BLaER1 (cell line): ENCODE measurements at regions not wholly inside any gene's neighbourhood (a gene's known extent, or its start where the extent isn't known, plus 50 kb on each side); places are given as distances from the start of the nearest gene placed in this dataset.

Experiments used
- H3K27ac ChIP-seq: shearing (Covaris generic); formaldehyde crosslinking; 2 replicates; pipeline ENCODE4 v1.8.1; 2022
- H3K27me3 ChIP-seq: shearing (Covaris generic); formaldehyde crosslinking; 2 replicates; pipeline ENCODE4 v1.8.1; 2022
- H3K36me3 ChIP-seq: shearing (Covaris generic); formaldehyde crosslinking; 2 replicates; pipeline ENCODE4 v1.8.1; 2022
- H3K4me1 ChIP-seq: shearing (Covaris generic); formaldehyde crosslinking; 2 replicates; pipeline ENCODE4 v1.8.1; 2022
- H3K4me2 ChIP-seq: shearing (Covaris generic); formaldehyde crosslinking; 2 replicates; pipeline ENCODE4 v1.8.1; 2022
- H3K4me3 ChIP-seq: shearing (Covaris generic); formaldehyde crosslinking; 2 replicates; pipeline ENCODE4 v1.8.1; 2022
- H3K9ac ChIP-seq: shearing (Covaris generic); formaldehyde crosslinking; 2 replicates; pipeline ENCODE4 v1.8.1; 2022
- H3K9me3 ChIP-seq: shearing (Covaris generic); formaldehyde crosslinking; 2 replicates; pipeline ENCODE4 v1.8.1; 2022
- H4K20me1 ChIP-seq: shearing (Covaris generic); formaldehyde crosslinking; 2 replicates; pipeline ENCODE4 v1.8.1; 2022
- Cebpa-rat ChIP-seq: shearing (Covaris generic); IDR thresholded peaks from 2 replicates; pipeline ENCODE4 v1.8.1; 2022

DNA sequence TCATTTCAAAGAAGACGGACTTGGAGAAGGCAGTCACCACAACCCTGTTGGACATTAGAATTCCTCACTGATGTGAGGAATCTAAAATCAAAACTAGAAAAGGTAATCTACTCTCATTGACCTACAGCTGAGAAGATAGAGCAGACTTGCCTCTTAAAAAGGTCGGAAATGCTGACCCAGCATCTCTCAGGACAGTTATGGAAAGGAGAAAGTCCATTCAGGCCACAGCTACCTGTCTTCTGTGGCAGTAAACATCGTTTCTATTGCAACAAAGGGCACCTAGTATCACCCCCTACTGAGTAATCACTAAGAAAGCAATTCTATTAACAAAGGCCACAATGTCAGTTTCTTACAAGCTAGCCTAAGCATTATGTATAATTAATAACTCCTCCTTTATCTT is 601.7 kb downstream of the PRELID2 start:
- H3K4me1 ChIP-seq, result no peaks in the 10 kb centered on the region
- no peaks in the 10 kb centered on the region for H3K27me3 ChIP-seq
- no peaks in the 10 kb centered on the region for H4K20me1 ChIP-seq
- no peak for TF ChIP-seq Cebpa-rat
- H3K4me3 ChIP-seq, result no peak overlapping the region
- H3K4me2 ChIP-seq, result no peak overlapping the region
- no peak overlapping the region for H3K9ac ChIP-seq
- no peaks in the 10 kb centered on the region for H3K9me3 ChIP-seq
- H3K27ac ChIP-seq, result no peak overlapping the region
- no peaks in the 10 kb centered on the region for H3K36me3 ChIP-seq

GRCh38 chr5:145230781-145231180 is 604.4 kb downstream of the PRELID2 start:
- H3K36me3 ChIP-seq, result no peaks in the 10 kb centered on the region
- TF ChIP-seq Cebpa-rat, result no peak
- no peak overlapping the region for H3K9ac ChIP-seq
- H3K27ac ChIP-seq, result no peak overlapping the region
- no peaks in the 10 kb centered on the region for H4K20me1 ChIP-seq
- H3K4me2 ChIP-seq, result no peak overlapping the region
- no peaks in the 10 kb centered on the region for H3K9me3 ChIP-seq
- H3K4me1 ChIP-seq, result no peaks in the 10 kb centered on the region
- H3K27me3 ChIP-seq, result no peaks in the 10 kb centered on the region
- H3K4me3 ChIP-seq, result no peak overlapping the region

- Histone ChIP-seq H3K9ac (no peak overlapping the region), H3K4me3 (no peak overlapping the region), H3K9me3 (no peaks in the 10 kb centered on the region), H3K4me1 (no peaks in the 10 kb centered on the region), H3K36me3 (no peaks in the 10 kb centered on the region), H3K4me2 (no peak overlapping the region), H3K27me3 (no peaks in the 10 kb centered on the region), H4K20me1 (no peaks in the 10 kb centered on the region), H3K27ac (no peak overlapping the region)
- no peak for TF ChIP-seq Cebpa-rat
Observed at GRCh38 chr5:145228564-145228963, 606.6 kb downstream of the PRELID2 start.

- Histone ChIP-seq H3K27me3 (no peaks in the 10 kb centered on the region), H3K9me3 (no peaks in the 10 kb centered on the region), H3K4me3 (no peak overlapping the region), H3K36me3 (no peaks in the 10 kb centered on the region), H3K4me1 (no peaks in the 10 kb centered on the region), H3K4me2 (no peak overlapping the region), H4K20me1 (no peaks in the 10 kb centered on the region), H3K9ac (no peak overlapping the region), H3K27ac (no peak overlapping the region)
- TF ChIP-seq Cebpa-rat, result no peak
Observed at GRCh38 chr5:145227881-145228280, 607.3 kb downstream of the PRELID2 start.

GRCh38 chr5:145226726-145227125 is 608.4 kb downstream of the PRELID2 start:
- no peaks in the 10 kb centered on the region for H3K9me3 ChIP-seq
- no peak for TF ChIP-seq Cebpa-rat
- H3K4me2 ChIP-seq, result no peak overlapping the region
- no peaks in the 10 kb centered on the region for H4K20me1 ChIP-seq
- no peak overlapping the region for H3K9ac ChIP-seq
- no peak overlapping the region for H3K27ac ChIP-seq
- no peak overlapping the region for H3K4me3 ChIP-seq
- H3K36me3 ChIP-seq, result no peaks in the 10 kb centered on the region
- H3K27me3 ChIP-seq, result no peaks in the 10 kb centered on the region
- H3K4me1 ChIP-seq, result no peaks in the 10 kb centered on the region

DNA sequence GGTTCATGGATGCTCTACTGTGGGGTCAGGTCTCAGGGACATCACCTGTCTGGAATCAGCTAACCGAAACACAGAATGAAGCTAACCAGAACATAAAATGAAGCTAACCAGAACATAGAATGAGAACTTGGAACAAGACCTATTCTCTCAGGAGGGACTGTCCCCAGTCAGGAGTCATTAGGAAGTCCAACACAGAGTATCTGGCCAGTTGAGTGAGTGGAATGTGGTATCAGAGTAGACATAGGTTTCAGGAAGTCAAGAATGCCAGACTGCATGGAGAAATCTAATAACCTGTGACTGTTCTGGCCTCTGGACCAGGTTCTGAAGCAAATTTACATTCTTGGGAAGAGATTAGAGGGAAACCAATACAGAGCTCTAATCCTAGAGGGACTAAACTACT is 609.6 kb downstream of the PRELID2 start:
- Histone ChIP-seq H3K4me2 (no peak overlapping the region), H3K36me3 (no peaks in the 10 kb centered on the region), H3K27me3 (no peaks in the 10 kb centered on the region), H3K9ac (no peak overlapping the region), H3K4me1 (no peaks in the 10 kb centered on the region), H3K27ac (no peak overlapping the region), H4K20me1 (no peaks in the 10 kb centered on the region), H3K4me3 (no peak overlapping the region), H3K9me3 (no peaks in the 10 kb centered on the region)
- no peak for TF ChIP-seq Cebpa-rat

DNA sequence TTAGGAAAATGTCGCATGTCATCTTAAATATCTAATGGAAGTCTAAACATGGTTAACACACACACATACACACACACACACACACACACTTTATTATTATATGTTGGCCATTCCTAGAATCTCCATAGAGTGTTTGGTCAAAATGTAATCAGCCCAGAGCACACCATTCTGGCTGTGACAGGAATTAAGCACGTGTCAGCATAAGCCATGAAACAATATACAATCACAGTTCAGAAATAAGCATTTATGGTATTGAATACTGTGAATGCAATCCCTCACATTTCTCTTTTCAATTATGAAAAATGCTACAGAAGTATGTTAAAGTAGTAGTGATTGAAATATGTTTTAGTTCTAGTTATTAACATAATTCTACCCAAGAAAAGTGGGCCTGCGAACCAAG is 611.6 kb downstream of the PRELID2 start:
- Histone ChIP-seq H3K4me2 (no peak overlapping the region), H3K36me3 (no peaks in the 10 kb centered on the region), H3K4me1 (no peaks in the 10 kb centered on the region), H3K9me3 (no peaks in the 10 kb centered on the region), H3K27me3 (no peaks in the 10 kb centered on the region), H3K27ac (no peak overlapping the region), H4K20me1 (no peaks in the 10 kb centered on the region), H3K4me3 (no peak overlapping the region), H3K9ac (no peak overlapping the region)
- TF ChIP-seq Cebpa-rat, result no peak

GRCh38 chr5:145222622-145223021 is 612.5 kb downstream of the PRELID2 start:
- Histone ChIP-seq H3K4me2 (no peak overlapping the region), H3K4me3 (no peak overlapping the region), H3K9me3 (no peaks in the 10 kb centered on the region), H3K4me1 (no peaks in the 10 kb centered on the region), H3K27ac (no peak overlapping the region), H3K9ac (no peak overlapping the region), H3K36me3 (no peaks in the 10 kb centered on the region), H4K20me1 (no peaks in the 10 kb centered on the region), H3K27me3 (no peaks in the 10 kb centered on the region)
- no peak for TF ChIP-seq Cebpa-rat

GRCh38 chr5:145221416-145221815 is 613.7 kb downstream of the PRELID2 start:
- Histone ChIP-seq H3K4me2 (no peak overlapping the region), H3K9ac (no peak overlapping the region)

DNA sequence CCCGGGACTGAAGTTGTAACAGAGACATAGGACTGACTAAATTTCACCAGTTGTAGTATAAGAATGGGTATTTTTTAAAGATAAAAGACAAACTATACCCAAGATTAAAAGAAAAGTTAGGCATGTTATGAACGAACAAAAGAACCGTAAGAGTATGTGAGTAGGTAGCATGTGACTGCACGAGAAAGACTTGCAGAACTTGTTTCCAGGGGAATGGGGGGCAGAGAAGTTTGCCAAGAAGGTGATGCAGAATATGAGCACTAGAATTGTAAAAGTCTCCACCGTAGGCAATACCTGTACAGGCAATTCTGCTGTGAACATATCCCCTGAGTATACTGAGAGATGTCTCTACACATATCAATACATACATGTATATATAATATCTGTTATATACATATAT is 614.7 kb downstream of the PRELID2 start:
- Histone ChIP-seq H3K4me3 (no peak overlapping the region), H3K27me3 (no peaks in the 10 kb centered on the region), H3K9ac (no peak overlapping the region), H4K20me1 (no peaks in the 10 kb centered on the region), H3K9me3 (no peaks in the 10 kb centered on the region), H3K27ac (no peak overlapping the region), H3K4me1 (no peaks in the 10 kb centered on the region), H3K4me2 (no peak overlapping the region), H3K36me3 (no peaks in the 10 kb centered on the region)
- TF ChIP-seq Cebpa-rat, result no peak

More at GRCh38 chr5:145221416-145221815, 613.7 kb downstream of the PRELID2 start:
- no peaks in the 10 kb centered on the region for H4K20me1 ChIP-seq
- no peaks in the 10 kb centered on the region for H3K36me3 ChIP-seq
- H3K4me1 ChIP-seq, result no peaks in the 10 kb centered on the region
- H3K4me3 ChIP-seq, result no peak overlapping the region
- TF ChIP-seq Cebpa-rat, result no peak
- no peak overlapping the region for H3K27ac ChIP-seq
- H3K9me3 ChIP-seq, result no peaks in the 10 kb centered on the region
- no peaks in the 10 kb centered on the region for H3K27me3 ChIP-seq

DNA sequence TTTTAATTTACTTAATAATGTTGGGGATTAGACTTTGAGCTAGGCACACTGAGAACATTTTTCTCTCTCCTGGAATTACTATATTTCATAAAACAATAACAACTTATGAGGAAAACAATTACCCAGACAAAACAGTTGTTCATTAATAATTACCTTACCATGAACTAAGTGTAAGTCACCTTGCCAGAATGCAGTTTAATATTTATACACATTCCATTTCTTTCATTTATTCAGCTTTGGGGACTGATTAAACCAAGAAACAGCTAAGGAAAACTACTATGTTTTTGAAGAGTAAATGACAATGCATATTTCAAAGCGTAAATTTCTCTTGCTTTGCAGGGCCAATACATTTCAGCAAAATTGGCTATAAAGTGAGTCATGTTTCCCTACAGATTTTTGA is 616.2 kb downstream of the PRELID2 start:
- H3K27ac ChIP-seq, result no peak overlapping the region
- peaks cover 12% of the 10 kb centered on the region for H3K9me3 ChIP-seq
- no peaks in the 10 kb centered on the region for H3K36me3 ChIP-seq
- no peak overlapping the region for H3K4me3 ChIP-seq
- H3K9ac ChIP-seq, result no peak overlapping the region
- H3K4me1 ChIP-seq, result no peaks in the 10 kb centered on the region
- H3K27me3 ChIP-seq, result no peaks in the 10 kb centered on the region
- H3K4me2 ChIP-seq, result no peak overlapping the region
- TF ChIP-seq Cebpa-rat, result no peak
- H4K20me1 ChIP-seq, result no peaks in the 10 kb centered on the region
